ENCODE measurements at regions not wholly inside any gene's neighbourhood (a gene's known extent, or its start where the extent isn't known, plus 50 kb on each side); places are given as distances from the start of the nearest gene placed in this dataset.
"Not testable (repeated sequence)": the region's sequence is repeated elsewhere in the genome, so short reads cannot be mapped to it uniquely, and the experiment has no call there.

DNA sequence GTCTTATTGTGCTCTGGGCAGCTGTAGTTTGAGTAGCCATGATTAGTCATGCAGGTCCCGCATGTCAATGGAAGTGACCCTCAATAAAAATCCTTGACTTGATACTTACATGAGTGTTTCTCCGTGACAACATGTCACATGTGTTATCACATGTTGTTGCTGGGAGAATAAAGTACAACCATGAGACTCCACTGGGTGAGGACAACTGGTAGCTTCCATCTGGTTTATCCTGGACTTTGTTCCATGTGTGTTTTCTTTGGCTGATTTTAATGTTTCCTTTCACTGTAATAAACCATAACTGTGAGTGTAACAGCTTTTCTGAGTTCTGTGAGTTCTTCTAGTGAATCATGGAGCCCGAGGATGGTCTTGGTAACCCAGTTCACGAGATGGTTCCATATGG lies 63.1 kb upstream of the NDN start:
- DNase-seq = no peak

GRCh38 chr15:23750776-23751175 lies 63.7 kb upstream of the NDN start:
- DNase-seq = no peak

DNA sequence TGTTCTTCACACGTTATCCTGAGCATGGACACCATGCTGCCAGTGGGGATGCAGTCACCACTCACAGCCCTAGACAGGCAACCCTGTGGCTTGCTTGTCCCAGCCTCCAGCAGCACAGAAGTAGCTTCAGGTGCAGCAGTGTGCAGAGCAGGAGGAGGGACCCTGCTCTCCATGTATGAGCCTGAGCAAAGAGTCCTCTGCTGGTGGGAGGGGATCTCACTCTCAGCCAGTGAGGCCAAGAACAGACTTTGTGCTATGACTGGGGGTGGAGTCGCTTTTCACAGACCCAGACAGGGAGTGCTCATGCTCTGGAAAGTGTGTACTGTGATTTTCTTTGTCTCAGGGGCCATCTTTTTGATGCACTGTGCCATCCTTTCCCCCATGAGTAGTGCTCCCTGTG lies 66.1 kb upstream of the NDN start:
- DNase-seq = no peak

- DNase-seq = no peak
Measured at GRCh38 chr15:23758891-23759290, 71.8 kb upstream of the NDN start.

DNA sequence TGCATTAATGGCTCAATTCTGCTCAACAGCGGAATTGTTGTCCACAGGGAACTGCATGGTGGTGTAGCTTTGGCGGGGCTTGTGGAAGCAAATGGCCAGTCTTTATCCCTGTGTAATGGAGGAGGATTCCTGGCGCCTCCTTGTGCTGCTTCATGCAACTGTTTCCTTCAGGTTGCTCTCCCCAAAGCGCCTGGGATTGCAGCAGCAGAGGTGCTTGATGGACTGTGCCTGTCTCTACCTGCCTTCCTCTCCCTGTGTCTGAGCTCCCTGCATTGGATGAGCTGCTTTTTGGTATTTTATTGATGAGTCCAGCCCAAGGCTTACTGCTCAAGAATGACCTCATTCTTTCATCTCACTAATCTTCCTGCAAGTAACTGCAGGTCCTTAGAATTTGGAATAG lies 72.9 kb upstream of the NDN start:
- no peak for DNase-seq

DNA sequence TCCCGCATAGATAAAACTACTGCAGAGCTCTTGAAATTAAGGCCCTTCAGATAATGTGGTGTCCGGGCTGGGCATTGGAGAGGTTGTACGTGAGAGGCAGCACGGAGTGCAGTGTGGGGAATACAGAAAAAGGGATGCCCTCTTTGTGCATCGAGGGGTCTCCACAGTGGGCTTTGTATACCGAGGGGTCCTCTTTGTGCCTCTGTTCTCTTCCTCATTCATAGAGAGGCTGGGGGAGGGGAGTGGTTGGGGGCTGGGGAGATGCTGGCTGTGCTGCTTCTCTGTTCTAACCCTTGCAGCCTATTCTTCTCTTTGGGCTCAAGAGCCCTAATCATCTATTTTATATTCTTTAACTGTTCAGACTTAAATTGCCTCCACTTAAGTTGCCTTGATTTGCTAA lies 74.3 kb upstream of the NDN start:
- DNase-seq = no peak

- DNase-seq = no peak
Measured at GRCh38 chr15:23762026-23762425, 74.9 kb upstream of the NDN start.

DNA sequence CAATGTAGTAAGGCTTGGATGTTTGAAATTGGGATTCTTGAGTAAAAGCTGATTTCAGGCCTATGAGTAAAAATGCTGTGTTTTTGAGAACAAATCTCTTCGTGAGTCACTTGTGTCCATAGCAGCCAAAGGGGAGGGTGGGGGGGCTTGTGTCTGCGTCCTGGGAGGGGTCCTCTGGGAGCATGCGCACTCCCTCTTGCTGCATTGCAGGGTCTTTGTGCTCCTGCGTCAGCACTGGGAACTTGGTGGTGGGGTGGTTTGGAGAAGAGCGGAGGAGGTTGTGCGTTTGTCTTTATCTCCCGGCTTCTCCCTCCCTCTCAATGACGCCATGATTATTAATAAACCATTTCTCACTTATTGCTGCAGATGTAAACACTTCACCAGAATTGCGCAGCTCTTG lies 75.9 kb upstream of the NDN start:
- no peak for DNase-seq

DNA sequence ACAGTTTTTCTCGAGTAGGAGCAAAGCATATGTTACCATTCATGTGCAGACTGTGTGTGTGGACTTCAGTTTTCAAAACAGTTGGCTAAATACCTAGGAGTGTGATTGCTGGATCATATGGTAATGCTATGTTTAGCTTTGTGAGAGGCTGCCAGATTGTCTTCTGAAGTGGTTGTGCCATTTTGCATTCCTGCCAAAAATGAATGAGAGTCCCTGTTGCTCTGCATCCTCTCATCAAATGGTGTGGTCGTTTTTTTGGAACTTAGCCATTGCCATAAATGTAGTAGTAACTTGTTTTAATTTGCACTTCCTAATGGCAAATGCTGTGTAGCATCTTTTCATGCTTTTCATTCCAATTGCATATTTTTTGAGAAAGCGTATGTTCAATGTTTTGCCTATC lies 77.2 kb upstream of the NDN start:
- DNase-seq = no peak

DNA sequence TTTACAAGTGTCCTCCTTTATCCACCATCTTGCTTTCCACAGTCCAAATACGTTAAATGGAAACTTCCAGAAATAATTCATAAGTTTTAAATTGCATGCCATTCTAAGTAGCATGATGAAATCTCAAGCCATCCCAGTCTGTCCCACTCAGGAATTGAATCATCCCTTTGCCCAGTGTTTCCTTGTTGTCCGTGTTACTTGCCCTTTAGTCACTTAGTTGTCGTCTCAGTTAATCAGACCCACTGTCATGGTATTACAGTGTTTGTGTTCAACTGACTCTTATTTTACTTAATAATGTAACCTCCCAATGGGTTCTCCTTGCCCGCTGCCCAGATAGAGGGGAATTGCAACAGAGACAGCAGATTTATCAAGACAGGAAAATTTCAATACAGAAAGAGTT lies 77.6 kb upstream of the NDN start:
- DNase-seq = no peak

- DNase-seq = not testable (repeated sequence)
Measured at GRCh38 chr15:23766779-23767178, 79.7 kb upstream of the NDN start.

DNA sequence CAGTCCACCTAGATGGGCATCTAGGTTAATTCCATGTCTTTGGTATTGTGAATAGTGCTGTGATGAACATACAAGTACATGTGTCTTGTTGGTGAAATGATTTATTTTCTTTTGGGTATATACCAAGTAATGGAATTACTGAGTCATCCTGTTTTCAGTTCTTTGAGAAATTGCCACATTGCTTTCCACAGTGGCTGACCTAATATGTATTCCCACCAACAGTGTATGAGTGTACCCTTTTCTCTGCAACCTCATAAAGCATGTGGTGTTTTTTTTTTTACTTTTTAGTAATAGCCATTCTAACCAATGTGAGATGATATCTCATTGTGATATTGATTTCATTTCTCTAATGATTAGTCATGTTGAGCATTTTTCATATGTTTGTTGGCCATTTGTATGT lies 86.0 kb upstream of the NDN start:
- DNase-seq = no peak

- no peak for DNase-seq
Measured at GRCh38 chr15:23787346-23788105, 100.4 kb upstream of the NDN start.

GRCh38 chr15:23793191-23793680 lies 106.1 kb upstream of the NDN start:
- no peak for DNase-seq

DNA sequence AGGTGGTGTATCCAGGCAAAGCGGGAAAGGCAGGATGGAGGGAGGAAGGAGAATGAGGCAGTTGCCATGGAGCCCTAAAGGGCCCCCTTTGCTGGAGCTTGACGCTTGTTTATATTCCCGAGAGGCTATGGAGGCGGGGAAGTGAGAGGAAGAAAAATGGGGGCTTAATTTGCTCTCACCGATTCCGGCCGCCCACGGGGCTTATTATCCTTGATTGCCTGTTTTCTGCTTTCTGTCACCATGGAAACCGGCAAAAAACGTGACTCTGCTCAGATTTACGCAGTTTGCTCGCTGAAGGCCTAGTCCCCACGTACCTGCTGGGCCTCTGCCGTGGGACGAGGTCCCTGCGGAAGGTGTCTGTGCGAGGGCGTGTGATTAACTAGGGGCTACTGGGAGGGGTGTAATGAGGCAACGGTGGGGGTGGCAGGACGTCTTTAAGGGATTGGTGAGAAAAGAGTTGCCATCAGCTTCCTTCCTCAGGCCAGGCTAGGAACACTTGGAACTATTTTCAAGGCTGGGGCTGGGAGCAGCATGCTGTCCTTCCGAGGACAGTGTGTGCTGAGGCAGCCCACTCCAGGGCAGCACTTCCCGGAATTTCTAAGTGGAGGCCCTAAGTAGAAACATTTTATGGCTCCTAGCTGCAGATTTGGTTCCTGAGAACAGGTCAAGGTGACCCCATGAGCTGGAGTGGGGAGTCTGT lies 110.8 kb upstream of the NDN start:
- DNase-seq = no peak

DNA sequence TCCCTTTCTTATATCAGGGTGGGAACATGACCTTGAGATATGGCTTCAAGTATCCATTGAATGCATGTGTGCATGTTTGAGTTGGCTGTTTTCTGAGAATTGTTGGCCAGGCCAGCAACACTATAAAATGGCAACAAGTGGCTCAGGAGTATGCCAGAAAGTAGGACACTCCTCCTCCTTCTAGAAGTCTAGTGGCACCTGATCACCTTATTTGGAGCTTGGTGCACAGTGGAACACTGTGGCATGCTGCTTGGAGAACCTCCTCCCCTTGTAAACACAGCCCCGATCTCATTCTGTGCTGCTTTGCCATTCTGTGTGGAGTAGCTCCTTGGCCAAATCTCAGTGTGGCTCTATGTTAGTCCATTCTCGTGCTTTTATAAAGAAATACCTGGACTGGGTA lies 114.8 kb upstream of the NDN start:
- DNase-seq = no peak

DNA sequence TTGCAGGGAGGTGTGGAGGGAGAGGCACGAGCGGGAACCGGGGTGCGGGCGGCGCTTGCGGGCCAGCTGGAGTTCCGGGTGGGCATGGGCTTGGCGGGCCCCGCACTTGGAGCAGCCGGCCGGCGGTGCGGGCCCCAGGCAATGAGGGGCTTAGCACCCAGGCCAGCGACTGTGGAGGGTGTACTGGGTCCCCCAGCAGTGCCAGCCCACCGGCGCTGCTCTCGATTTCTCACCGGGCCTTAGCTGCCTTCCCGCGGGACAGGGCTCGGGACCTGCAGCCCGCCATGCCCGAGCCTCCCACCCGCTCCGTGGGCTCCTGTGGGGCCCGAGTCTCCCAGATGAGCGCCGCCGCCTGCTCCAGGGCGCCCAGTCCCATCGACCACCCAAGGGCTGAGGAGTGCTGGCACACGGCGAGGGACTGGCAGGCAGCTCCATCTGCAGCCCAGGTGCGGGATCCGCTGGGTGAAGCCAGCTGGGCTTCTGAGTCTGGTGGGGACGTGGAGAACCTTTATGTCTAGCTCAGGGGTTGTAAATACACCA lies 115.9 kb upstream of the NDN start:
- DNase-seq = not testable (repeated sequence)

DNA sequence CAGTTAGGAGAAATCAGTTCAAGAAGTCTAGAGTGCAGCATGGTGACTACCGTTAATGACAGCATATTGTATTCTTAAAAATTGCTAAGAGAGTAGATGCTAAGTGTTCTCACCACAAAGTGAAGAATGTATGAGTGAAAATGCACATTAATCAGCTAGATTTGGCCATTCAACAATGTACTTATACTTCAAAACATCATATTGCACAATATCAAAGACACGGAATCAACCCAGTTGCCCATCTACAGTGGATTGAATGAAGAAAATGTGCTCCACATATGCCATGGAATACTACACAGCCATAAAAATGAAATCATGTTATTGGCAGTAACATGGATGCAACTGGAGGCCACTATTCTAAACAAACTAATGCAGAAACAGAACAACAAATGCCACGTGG lies 119.9 kb upstream of the NDN start:
- DNase-seq = no peak

GRCh38 chr15:23823508-23823907 lies 136.4 kb upstream of the NDN start:
- DNase-seq = no peak

GRCh38 chr15:23828786-23829185 lies 141.7 kb upstream of the NDN start:
- DNase-seq = no peak

DNA sequence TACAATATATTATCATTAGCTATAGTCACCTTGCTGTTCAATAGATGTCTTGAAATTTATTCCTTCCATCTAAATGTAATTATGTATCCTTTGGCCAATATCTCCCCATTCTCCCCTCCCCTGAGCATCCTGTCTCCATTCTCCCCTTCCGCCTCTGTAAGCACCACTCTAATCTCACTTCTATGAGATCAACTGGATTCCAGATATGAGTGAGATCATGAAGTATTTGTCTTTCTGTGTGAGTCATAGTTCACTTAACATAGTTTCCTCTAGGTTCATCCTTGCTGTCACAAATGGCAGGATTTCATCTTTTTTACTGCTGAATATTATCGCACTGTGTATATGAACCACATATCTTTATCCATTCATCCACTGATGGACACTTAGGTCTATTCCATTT lies 148.8 kb upstream of the NDN start:
- DNase-seq = no peak

DNA sequence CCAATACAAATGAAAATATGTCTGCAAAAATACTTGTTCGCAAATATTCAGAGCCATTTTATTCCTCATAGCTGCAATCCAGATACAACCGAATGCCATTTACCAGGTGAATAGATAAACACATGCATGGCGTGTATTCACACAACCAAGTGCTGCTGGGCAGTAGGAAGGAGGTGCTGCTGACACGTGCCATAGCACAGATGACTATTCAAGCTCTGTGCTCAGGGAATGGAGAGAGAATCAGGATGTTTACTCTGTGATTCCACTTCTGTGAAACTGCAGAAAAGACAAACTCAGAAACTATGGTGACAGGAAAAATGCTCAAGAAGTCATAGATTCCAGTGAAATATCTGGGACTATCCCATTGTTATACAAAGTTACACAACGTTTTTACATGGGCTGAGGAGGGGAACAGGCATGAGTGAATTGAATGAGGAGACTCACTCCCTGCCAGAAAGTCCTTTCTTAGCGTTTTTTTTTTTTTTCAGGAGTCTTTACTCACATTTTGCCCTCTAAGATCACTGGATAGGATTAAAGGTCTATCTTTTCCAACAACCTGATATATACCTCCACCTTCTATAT lies 152.9 kb upstream of the NDN start:
- no peak for DNase-seq

- no peak for DNase-seq
Measured at GRCh38 chr15:23846218-23846617, 159.1 kb upstream of the NDN start.

- DNase-seq = no peak
Measured at GRCh38 chr15:23850666-23851065, 163.6 kb upstream of the NDN start.
